SU-DHL-6 (cell line): ENCODE measurements at regions not wholly inside any gene's neighbourhood (a gene's known extent, or its start where the extent isn't known, plus 50 kb on each side); places are given as distances from the start of the nearest gene placed in this dataset.

Experiments used
- EZH2phosphoT487 ChIP-seq: fragments of 200-600 bp; sonication (generic), shearing (Covaris generic); conservative IDR thresholded peaks from 2 replicates; pipeline ENCODE4 v1.6.1; 2018; ENCODE audit warnings: mild to moderate bottlenecking, antibody characterized with exemption, low read length, moderate library complexity, mixed read lengths
- TF ChIP-seq, protein P1 (sequence below): fragments of 200-600 bp; sonication (generic); IDR thresholded peaks from one replicate; pipeline ENCODE4 v1.5.1; 2017; ENCODE audit warnings: antibody characterized with exemption, mild to moderate bottlenecking, low read length, moderate library complexity; ENCODE audit not compliant: insufficient read depth, poor library complexity, severe bottlenecking

DNA sequence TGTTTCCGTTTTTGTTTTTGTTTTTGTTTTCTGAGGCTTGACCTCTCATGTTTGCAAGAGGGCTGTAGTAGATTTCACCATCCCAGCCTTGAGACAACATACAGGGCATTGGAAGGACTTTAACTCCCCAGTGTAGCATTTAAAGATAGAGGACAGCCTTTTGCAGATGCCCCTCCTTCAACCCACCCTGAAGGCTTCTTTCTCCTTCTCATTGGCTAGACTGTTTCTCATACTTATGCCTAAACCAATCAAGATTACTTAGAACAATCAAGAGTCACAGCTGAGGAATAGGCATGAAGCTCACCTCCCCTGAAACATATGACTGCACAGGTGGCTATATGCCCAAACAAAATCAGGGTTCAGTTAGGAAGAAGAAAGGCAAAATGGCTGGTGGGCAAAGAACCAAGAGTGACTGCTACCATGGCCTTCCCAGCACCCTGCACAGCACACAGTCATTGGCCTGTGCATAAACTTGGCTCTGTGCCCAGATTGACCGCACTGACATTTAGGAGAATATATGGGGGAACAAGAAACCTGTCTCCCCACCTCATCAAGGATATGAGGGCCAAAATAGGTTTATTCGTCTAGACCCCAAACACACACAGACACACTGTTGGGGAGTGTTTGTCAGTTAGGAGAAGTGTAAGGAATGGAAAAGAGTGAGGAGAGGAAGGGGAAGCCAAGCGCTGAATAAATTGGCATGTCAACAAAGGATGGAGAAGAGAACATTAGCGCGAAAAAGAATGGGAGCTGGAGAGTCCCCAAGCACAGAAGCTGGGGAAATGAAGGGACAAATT is 137.3 kb upstream of the RANBP3L start:
- TF ChIP-seq, protein P1, sequence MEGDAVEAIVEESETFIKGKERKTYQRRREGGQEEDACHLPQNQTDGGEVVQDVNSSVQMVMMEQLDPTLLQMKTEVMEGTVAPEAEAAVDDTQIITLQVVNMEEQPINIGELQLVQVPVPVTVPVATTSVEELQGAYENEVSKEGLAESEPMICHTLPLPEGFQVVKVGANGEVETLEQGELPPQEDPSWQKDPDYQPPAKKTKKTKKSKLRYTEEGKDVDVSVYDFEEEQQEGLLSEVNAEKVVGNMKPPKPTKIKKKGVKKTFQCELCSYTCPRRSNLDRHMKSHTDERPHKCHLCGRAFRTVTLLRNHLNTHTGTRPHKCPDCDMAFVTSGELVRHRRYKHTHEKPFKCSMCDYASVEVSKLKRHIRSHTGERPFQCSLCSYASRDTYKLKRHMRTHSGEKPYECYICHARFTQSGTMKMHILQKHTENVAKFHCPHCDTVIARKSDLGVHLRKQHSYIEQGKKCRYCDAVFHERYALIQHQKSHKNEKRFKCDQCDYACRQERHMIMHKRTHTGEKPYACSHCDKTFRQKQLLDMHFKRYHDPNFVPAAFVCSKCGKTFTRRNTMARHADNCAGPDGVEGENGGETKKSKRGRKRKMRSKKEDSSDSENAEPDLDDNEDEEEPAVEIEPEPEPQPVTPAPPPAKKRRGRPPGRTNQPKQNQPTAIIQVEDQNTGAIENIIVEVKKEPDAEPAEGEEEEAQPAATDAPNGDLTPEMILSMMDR = no peak
- no peak for TF ChIP-seq EZH2phosphoT487
